ENCODE measurements at regions not wholly inside any gene's neighbourhood (a gene's known extent, or its start where the extent isn't known, plus 50 kb on each side); places are given as distances from the start of the nearest gene placed in this dataset.

- no peak for DNase-seq (ENCODE audit: low read depth)
Observed at GRCh38 chr10:128916383-128916782, 550.7 kb upstream of the MGMT start.

- DNase-seq (ENCODE audit: low read depth), result no peak
Observed at GRCh38 chr10:128921389-128922022, 545.5 kb upstream of the MGMT start.

DNA sequence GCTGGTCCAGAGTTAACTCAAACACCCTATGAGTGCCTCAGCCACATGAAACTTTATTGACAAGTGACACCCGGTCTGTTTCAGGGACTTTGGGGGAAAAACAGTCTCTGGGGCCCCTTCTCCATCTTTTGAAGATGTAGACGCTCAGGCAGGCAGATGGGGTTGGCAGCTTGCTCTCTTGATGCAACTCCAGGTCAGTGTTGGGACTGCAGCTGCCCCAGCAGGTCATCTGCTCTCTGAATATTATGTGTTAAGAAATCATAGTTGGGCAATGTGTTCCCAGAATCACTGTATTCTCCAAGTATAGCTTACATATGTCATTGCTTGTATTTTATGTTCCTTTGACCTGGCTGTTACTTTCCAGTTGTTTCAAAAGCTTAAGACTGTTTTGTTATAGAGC lies 544.9 kb upstream of the MGMT start:
- no peak for DNase-seq (ENCODE audit: low read depth)

- no peak for DNase-seq (ENCODE audit: low read depth)
Observed at GRCh38 chr10:128922619-128923196, 544.3 kb upstream of the MGMT start.

GRCh38 chr10:128924918-128925317 lies 542.1 kb upstream of the MGMT start:
- no peak for DNase-seq (ENCODE audit: low read depth)

DNA sequence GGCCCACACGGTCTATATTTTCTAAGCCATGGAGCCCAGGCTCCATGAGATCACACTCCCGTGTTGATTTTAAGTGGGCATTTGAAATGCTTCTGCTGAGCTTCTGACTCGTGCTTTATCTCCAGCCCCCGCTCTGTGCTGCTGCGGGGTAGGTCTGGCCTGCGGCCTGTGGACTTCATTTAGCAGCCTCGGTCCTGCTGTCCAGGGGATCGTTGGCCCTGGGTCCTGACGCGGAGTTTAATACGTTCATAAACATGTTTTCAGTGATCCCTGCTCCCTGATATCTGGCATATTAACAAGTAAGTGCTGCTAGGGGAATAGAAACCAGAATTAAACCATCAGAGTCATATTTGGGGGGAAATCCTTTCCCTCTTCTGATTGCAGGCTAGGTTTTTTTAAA lies 540.3 kb upstream of the MGMT start:
- no peak for DNase-seq (ENCODE audit: low read depth)

DNA sequence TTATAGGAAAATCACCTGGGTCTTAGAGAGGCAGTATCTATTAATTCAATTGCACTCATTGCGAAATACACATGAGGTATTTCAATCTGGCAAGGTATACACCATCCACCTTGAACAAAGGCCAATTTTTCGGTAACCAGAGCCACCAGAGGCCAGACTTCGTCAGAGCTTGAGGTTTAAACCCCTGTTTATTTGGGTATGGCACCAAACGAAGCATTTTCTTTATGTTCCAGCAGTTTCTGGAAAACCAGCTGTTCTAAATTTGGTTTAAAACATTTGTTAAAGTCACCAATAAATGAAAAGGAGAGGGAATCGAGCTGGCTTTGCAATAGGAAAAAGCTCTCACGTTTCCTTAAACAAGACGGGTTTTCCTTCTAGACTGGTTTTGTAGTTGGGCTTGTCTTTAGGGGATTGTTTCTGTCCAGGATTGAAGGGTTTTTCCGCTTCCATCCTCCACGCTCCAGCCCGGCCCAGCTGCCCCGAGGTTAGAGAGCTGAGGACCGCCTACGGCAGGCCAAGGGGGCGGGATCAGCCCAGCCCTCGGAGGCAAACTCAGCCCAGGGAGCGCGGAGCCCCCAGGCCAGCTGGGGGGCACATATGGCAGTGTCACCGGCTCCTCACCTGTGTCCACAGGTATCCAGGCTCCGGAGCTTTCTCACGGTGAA lies 539.4 kb upstream of the MGMT start:
- no peak for DNase-seq (ENCODE audit: low read depth)

DNA sequence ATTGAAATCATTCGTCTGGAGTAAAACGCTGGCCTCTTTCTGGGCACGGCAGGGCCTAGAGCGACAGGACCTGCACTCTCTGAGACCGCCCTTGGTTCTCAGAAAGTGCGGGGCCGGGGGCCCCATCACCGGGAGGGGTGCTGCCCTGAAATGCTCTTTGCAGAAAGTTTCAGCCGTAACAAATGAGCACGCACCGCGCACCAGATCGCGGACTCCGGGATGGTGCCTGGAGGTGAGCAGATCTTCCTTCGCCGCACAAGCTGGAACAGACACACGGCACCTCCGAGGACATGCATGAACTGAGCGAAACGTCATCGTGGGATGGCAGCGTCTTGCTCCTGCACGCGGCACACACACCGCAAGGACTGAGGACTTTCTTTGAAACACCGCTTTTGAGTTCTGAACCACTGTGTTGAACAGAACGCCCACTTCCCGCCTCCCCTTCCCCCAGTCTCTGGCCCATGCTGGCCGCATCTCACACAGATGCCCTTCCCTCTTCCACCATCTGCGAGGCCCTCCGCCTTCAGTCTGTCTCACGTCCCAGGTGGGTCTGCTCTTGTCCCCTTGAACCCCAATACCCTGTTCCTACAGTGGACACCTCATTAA lies 538.7 kb upstream of the MGMT start:
- no peak for DNase-seq (ENCODE audit: low read depth)

DNA sequence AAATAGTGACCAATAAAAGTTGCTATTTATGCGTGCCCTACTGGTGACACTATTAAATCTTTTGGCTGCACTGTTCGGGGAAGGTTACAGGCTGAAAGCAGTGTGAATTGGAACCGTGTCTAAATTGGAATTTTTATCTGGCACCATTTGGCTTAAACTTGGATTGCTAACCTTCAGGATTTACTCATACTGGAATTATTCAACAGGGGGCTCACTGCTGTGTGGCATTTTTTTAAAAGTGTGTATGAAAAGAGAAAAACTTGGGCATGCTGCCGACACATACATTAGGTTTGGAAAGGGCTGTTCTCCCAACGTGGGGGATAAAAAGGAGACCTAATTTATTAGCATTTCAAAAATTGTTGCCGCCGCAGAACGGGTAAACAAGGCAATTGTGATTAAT lies 537.9 kb upstream of the MGMT start:
- DNase-seq (ENCODE audit: low read depth), result no peak

- DNase-seq (ENCODE audit: low read depth), result no peak
Observed at GRCh38 chr10:128929767-128930166, 537.3 kb upstream of the MGMT start.

- DNase-seq (ENCODE audit: low read depth), result no peak
Observed at GRCh38 chr10:128930515-128930914, 536.5 kb upstream of the MGMT start.

DNA sequence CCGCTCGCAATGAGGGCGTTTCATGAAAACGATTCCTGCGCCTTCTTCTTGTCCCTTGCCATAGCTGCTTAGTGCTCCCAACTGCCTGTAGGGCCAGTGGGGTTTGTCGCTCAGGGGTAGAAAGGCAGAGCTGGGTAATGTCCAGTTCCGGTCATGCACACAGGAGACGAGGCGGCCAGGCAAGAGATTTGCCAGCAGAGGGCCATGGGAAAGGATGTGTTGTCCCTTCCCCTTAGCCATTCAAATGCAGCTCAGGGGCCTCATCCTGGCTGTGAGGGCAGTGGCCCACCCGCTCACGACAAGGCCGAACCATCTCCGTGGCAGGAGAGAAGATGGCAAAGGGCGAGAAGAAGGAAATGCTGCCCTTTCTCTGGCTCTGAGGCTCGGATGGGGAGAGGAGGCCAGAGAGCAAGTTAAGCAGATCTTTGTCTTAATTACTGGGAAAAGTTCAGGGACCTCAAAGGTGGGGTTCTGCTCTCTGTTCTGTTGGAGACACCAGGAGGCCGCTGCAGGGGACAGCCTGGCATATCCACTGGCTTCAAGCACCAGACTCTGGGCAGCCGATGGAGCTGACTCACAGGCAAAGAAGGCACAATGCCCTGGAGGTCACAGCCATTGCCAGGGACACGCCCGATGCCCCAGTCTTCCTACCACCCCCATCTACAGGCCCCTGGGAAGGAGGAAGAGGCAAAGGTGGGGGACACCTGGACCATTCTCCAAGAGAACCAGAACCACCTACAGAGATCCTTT lies 534.8 kb upstream of the MGMT start:
- DNase-seq (ENCODE audit: low read depth), result no peak

DNA sequence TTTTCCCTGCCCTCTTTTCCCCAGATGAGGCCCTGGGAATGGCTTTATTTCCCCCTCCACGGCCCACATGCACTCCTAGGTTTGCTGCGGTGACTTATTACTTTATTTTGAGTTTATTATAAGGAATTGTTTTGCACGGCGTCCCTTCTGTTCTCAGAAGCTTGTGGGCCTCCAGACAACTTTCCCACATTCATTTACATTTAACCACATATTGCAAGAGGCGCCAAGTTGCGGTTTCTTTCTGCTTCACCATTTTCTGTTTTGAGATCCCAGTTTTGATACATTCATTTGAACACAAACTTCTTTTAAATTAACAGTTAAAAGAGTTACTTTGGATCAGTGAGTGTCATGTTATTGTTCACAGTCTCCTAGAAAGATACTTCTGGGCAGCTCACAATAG lies 532.5 kb upstream of the MGMT start:
- no peak for DNase-seq (ENCODE audit: low read depth)

DNA sequence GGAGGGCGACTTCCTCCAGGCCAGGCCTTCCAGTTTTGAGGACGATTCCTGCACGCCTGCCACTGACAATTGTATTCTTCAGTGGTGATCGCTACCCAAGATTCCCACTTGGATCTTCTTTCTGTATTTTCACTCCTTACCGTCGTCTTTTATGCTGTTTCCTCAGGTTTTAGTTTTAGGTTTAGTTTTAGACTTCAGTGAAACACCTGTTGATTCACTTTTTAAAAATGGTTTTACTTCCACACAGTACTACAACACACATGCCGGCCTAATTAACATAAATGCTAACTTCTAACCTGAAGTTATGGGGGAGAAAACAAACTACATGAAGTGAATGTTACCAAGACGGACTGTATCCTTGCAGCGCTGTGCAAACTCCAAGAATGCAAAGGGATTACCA lies 530.6 kb upstream of the MGMT start:
- DNase-seq (ENCODE audit: low read depth), result no peak

- no peak for DNase-seq (ENCODE audit: low read depth)
Observed at GRCh38 chr10:128938558-128938957, 528.5 kb upstream of the MGMT start.

DNA sequence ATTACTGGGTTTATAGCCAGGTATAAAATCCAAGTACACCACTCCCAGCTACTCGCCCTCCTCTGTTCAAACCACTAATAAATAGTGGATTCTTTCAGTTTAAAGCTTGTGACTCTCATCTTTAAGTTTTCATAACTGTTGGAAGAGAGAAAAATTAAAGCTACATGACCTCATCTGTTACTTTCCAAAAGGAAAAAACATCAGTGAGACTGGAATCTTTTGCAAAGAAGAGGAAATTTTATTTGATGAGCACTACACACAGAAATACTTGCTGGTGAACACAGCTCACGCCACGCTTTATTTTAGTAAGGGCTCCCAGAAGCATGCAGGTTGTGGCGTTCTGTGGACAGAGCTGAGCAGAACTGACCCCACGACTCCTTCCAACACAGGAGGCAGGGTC lies 527.0 kb upstream of the MGMT start:
- DNase-seq (ENCODE audit: low read depth), result no peak

DNA sequence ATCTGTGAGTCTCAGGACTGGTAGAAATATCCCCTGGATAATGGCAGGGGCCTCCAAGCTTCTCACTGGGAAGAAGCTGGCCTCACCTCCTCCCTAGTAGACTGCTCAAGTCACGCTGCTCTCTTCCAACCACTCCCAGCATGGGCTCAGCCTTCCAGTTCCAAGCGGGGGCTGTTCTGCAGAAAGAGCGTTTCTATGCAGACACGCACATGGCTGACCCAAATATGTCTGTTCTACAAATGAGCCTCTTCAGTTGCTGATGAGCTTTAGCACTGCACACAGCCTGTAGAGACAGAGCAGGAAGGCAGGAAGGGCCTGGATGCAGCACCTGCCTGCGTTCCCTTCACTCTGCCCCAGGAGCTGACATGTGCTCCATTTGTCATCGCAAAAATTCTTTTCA lies 523.9 kb upstream of the MGMT start:
- DNase-seq (ENCODE audit: low read depth), result no peak

DNA sequence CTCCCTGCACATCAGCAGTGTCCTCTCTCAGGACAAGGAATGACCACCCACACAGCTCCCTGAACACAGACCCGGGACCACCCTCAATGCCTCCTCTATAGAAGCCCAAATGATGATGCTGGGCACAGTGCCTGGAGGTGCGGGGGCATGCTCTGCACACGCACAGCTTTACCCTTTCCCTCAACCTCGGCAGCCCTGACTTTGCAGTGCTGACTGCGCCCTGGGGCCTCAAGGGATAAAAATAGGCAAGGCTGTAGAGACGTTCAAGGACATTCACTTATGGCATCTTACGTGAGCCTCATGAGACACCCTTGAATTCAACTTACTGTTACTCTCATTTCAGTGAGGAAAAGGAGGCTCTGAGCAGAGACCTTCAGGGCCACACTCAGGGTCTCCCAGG lies 521.6 kb upstream of the MGMT start:
- no peak for DNase-seq (ENCODE audit: low read depth)

DNA sequence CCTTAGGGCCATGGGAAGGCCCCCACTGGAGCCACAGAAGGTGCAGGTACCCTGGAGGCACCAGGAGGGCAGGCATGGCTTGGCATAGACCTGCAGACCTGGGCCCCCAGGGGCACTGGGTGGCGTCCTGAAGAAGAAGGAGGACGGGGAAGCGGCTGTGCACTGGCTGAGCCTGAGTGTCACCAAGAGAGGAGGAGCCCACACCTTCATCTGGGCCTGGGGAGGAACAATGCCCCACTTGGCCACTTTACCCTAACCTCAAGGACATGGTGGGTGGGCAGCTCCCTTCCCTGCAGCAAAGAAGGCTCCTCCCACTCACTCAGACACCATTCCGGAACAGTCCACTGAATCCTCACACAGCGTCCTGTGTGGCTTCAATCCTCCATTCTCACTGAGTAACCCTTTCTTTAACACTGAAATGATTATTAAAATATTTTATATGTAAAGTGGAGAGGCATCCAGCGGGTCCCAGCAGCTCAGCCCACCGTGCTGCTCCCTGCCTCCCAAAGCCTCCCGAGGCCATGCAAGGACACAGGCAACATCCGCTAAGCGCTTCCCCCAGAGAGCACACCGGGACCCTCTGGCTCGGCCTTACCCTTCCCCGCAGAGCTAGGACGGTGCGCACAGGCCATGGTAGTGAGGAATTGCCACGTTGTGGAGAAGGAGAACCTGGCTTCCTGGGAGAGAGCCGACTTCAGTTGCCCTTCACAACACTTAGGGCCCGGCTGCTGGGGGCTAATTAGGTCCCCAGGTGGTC lies 516.7 kb upstream of the MGMT start:
- DNase-seq (ENCODE audit: low read depth), result no peak

- no peak for DNase-seq (ENCODE audit: low read depth)
Observed at GRCh38 chr10:128950916-128951275, 516.1 kb upstream of the MGMT start.

- DNase-seq (ENCODE audit: low read depth), result no peak
Observed at GRCh38 chr10:128952856-128953255, 514.2 kb upstream of the MGMT start.
